Endothelial cell of umbilical vein (primary cell): ENCODE measurements at regions not wholly inside any gene's neighbourhood (a gene's known extent, or its start where the extent isn't known, plus 50 kb on each side); places are given as distances from the start of the nearest gene placed in this dataset.

Experiments used
- CTCF ChIP-seq, 2 donors: IDR thresholded peaks; 1 replicate in 1 of 2; 2 replicates in 1 of 2; pipeline ENCODE4 v1.5.1; 2011; ENCODE audit warnings: low read length in 2 of 2, mild to moderate bottlenecking in 2 of 2, moderate library complexity in 2 of 2, control low read depth in 1 of 2, inconsistent platforms in 1 of 2, low read depth in 1 of 2; ENCODE audit not compliant: insufficient read depth in 1 of 2; ENCODE audit errors: extremely low read depth in 1 of 2
- FOS ChIP-seq: IDR thresholded peaks from 2 replicates; pipeline ENCODE4 v1.6.1; 2011; ENCODE audit warnings: mild to moderate bottlenecking, low read length, moderate library complexity, borderline replicate concordance; ENCODE audit not compliant: insufficient read depth
- JUN ChIP-seq: IDR thresholded peaks from 2 replicates; pipeline ENCODE4 v1.6.1; 2011; ENCODE audit warnings: borderline replicate concordance, low read depth; ENCODE audit not compliant: insufficient read length, insufficient read depth
- MAX ChIP-seq: IDR thresholded peaks from 2 replicates; pipeline ENCODE4 v1.6.1; 2011; ENCODE audit not compliant: insufficient read depth, insufficient read length
- POLR2A ChIP-seq: IDR thresholded peaks from 2 replicates; pipeline ENCODE4 v1.6.1; 2012; ENCODE audit warnings: low read depth, mild to moderate bottlenecking, control low read depth, low read length

- TF ChIP-seq FOS (no peak), JUN (no peak), POLR2A (no peak), CTCF (IDR thresholded peaks at IDR 0.05; ENCODE audit: extremely low read depth in 1 of 2, insufficient read depth in 1 of 2, low read depth in 1 of 2, low read length in 2 of 2) (no peak), MAX (no peak)
Observed at GRCh38 chr2:236972491-236973342, 113.0 kb upstream of the COPS8 start.
